GM18867 (cell line): ENCODE measurements at regions not wholly inside any gene's neighbourhood (a gene's known extent, or its start where the extent isn't known, plus 50 kb on each side); places are given as distances from the start of the nearest gene placed in this dataset.

Source experiments
- ATAC-seq: cut with Tn5 transposase; IDR thresholded peaks from one replicate; pipeline ENCODE4 v1.9.1; 2021; ENCODE audit warnings: mild to moderate bottlenecking, moderate library complexity; ENCODE audit not compliant: unreplicated experiment

- peak; percentile 91 for ATAC-seq
Observed at GRCh38 chr15:31472636-31473384, 146.2 kb downstream of the KLF13 start.

- peak; percentile 12 for ATAC-seq
Observed at GRCh38 chr15:31473385-31474058, 146.9 kb downstream of the KLF13 start.

GRCh38 chr15:31474059-31474868 is 147.6 kb downstream of the KLF13 start:
- ATAC-seq: no peak

- no peak for ATAC-seq
Observed at GRCh38 chr15:31476236-31476810, 149.7 kb downstream of the KLF13 start.

- no peak for ATAC-seq
Observed at GRCh38 chr15:31476866-31477265, 150.2 kb downstream of the KLF13 start.

GRCh38 chr15:31477301-31477700 is 150.7 kb downstream of the KLF13 start:
- no peak for ATAC-seq

- no peak for ATAC-seq
Observed at GRCh38 chr15:31477851-31478701, 151.4 kb downstream of the KLF13 start.

GRCh38 chr15:31478702-31479221 is 152.1 kb downstream of the KLF13 start:
- no peak for ATAC-seq

- no peak for ATAC-seq
Observed at GRCh38 chr15:31480356-31481025, 153.9 kb downstream of the KLF13 start.

- no peak for ATAC-seq
Observed at GRCh38 chr15:31481142-31481541, 154.5 kb downstream of the KLF13 start.

GRCh38 chr15:31482122-31482922 is 155.7 kb downstream of the KLF13 start:
- no peak for ATAC-seq

GRCh38 chr15:31483053-31483985 is 156.7 kb downstream of the KLF13 start:
- no peak for ATAC-seq

- ATAC-seq: no peak
Observed at GRCh38 chr15:31483986-31484951, 157.6 kb downstream of the KLF13 start.

GRCh38 chr15:31484986-31485385 is 158.4 kb downstream of the KLF13 start:
- no peak for ATAC-seq

GRCh38 chr15:31485431-31485830 is 158.8 kb downstream of the KLF13 start:
- ATAC-seq: no peak

GRCh38 chr15:31485911-31486461 is 159.4 kb downstream of the KLF13 start:
- no peak for ATAC-seq
